Cardiac muscle cell (in vitro differentiated cells and primary cell): ENCODE measurements at regions not wholly inside any gene's neighbourhood (a gene's known extent, or its start where the extent isn't known, plus 50 kb on each side); places are given as distances from the start of the nearest gene placed in this dataset.
A peak's percentile ranks its signal among the peaks of the same experiment; 100 is the strongest.

Experiments used
- DNase-seq, 2 donors: peaks; one replicate each; pipeline versions ENCODE4 v3.0.0 to v3.0.0-alpha.2; 2010 to 2017; ENCODE audit warnings: low read depth in 1 of 2, low spot score in 1 of 2
- H3K27ac ChIP-seq: fragments of 200-600 bp; sonication (generic); 2 replicates; pipeline ENCODE4 v1.5.1; 2016
- H3K27me3 ChIP-seq: fragments of 200-600 bp; sonication (generic); 2 replicates; pipeline ENCODE4 v1.6.0; 2016; ENCODE audit warnings: control low read depth
- H3K36me3 ChIP-seq: fragments of 200-600 bp; sonication (generic); 2 replicates; pipeline ENCODE4 v1.5.1; 2016; ENCODE audit warnings: control low read depth
- H3K4me1 ChIP-seq: fragments of 200-600 bp; sonication (generic); 2 replicates; pipeline ENCODE4 v1.8.1; 2017; ENCODE audit warnings: low read depth, mild to moderate bottlenecking, mixed run types
- H3K4me3 ChIP-seq: fragments of 200-600 bp; sonication (generic); 2 replicates; pipeline ENCODE4 v1.5.1; 2016; ENCODE audit warnings: mild to moderate bottlenecking
- H3K9me3 ChIP-seq: fragments of 200-600 bp; sonication (generic); 2 replicates; pipeline ENCODE4 v1.5.1; 2017; ENCODE audit warnings: low read depth, mild to moderate bottlenecking, control low read depth
- TF ChIP-seq, protein P1 (sequence below): IDR thresholded peaks from 2 replicates; pipeline ENCODE4 v1.5.1; 2012; ENCODE audit warnings: low read depth, mild to moderate bottlenecking, low read length

DNA sequence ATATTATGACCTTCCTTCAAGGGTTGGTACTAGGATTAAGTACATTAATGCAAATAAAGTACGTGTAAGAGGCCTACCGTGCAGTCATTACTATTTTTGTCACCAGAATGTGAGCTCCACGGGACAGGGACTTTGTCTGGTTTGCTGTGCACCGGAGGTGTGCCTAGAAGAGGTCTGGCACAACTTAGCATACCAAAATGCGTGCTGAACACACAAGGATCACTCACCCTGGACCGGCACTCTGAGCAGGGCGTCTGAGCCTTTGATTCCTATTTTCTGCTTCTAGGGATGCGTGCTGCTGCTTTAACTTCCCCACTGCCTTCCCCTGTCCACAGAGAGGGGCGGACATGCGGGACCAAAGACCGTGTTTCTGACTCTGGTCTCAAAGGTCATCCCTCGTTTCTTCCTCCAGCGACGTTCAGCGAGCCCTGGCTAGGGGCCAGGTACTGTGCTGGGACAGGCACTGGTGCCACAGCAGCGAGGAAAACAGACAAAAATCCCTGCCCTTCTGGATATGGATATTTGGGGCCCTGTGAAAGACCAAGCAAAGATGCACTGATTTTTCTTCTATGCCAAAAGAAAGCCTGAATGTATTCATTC, 222.7 kb downstream of the BMP7 start:
- H3K36me3 ChIP-seq = no peaks in the 10 kb centered on the region
- TF ChIP-seq, protein P1, sequence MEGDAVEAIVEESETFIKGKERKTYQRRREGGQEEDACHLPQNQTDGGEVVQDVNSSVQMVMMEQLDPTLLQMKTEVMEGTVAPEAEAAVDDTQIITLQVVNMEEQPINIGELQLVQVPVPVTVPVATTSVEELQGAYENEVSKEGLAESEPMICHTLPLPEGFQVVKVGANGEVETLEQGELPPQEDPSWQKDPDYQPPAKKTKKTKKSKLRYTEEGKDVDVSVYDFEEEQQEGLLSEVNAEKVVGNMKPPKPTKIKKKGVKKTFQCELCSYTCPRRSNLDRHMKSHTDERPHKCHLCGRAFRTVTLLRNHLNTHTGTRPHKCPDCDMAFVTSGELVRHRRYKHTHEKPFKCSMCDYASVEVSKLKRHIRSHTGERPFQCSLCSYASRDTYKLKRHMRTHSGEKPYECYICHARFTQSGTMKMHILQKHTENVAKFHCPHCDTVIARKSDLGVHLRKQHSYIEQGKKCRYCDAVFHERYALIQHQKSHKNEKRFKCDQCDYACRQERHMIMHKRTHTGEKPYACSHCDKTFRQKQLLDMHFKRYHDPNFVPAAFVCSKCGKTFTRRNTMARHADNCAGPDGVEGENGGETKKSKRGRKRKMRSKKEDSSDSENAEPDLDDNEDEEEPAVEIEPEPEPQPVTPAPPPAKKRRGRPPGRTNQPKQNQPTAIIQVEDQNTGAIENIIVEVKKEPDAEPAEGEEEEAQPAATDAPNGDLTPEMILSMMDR = no peak
- H3K4me1 ChIP-seq = no peaks in the 10 kb centered on the region
- H3K9me3 ChIP-seq = no peaks in the 10 kb centered on the region
- H3K4me3 ChIP-seq = no peak overlapping the region
- DNase-seq = no peak
- H3K27ac ChIP-seq = no peak overlapping the region
- no peaks in the 10 kb centered on the region for H3K27me3 ChIP-seq

DNA sequence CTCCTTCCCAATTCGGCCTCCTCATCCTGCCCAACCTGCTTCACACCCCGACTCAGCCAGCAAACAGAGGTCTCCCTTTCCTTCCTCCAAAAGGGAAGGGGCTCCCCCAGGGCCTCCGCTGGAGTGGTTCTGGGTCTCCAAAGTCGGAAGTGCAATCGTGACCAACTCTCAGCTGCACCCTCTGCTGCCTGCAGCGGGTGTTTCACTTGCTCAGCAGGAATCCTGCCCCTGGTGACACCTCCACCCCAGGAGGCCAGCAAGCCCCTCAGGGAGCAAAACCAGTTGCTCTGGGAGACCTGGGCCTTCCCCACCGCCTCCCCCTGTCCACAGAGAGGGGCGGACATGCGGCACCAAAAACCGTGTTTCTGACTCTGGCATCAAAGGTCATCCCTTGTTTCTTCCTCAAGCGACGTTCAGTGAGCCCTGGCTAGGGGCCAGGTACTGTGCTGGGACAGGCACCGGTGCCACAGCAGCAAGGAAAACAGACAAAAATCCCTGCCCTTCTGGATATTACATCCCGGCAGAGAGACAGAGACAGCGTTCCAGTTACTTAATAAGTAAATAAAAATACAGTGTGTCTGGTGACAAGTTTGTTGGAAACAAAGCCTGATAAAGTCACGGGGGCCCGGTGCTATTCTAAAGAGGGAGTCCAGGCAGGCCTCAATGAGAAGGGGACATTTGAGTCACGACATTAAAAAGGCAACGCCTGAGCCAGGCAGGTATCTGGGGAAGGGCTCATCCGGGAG, 219.0 kb downstream of the BMP7 start:
- no peak for DNase-seq
- H3K27me3 ChIP-seq = no peaks in the 10 kb centered on the region
- H3K4me1 ChIP-seq = no peaks in the 10 kb centered on the region
- H3K9me3 ChIP-seq = no peaks in the 10 kb centered on the region
- H3K27ac ChIP-seq = no peak overlapping the region
- H3K4me3 ChIP-seq = no peak overlapping the region
- H3K36me3 ChIP-seq = no peaks in the 10 kb centered on the region
- TF ChIP-seq, protein P1 = no peak

DNA sequence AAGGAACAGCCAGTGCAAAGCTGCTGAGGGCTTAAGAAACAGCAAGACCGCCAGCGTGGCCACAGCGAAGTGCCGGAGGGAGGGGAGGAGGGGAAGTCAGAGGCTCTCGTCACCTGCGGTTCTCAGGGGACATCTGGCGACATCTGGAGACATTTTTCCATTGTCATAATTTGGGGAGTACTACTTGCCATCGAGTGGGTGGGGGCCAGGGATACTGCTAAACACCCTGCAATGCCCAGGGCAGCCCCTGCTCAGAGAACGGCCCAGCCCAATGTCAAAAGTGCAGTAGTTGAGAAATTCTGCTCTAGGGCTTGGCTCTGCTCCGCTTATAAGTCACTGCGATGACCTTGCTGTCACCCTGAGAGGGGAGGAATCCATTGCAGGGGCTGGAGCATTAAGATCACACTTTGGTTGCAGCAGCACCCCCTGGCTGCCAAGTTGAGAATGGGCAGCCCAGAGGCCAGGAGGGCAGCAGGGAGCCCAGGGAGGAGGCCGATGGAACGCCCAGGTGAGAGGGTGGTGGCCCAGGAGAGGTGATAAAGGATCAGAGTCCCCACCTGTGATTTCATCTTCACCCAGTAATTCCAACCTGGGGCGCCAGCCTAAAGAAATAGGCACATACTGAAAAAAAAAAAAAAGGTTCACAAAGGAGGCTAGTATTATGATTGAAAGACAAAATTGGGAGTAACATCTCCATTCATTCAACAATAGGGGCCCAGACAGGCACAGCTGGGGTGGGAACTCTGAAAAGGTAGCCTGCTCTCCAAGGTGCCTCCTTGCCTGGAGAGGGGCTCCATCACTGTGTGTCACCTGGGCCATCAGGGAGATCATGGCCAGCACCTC, 218.2 kb downstream of the BMP7 start:
- no peaks in the 10 kb centered on the region for H3K27me3 ChIP-seq
- no peak overlapping the region for H3K4me3 ChIP-seq
- no peaks in the 10 kb centered on the region for H3K36me3 ChIP-seq
- TF ChIP-seq, protein P1 = peak; percentile 64
- no peaks in the 10 kb centered on the region for H3K9me3 ChIP-seq
- no peaks in the 10 kb centered on the region for H3K4me1 ChIP-seq
- no peak overlapping the region for H3K27ac ChIP-seq
- peak; percentile 40 to 70 for DNase-seq

DNA sequence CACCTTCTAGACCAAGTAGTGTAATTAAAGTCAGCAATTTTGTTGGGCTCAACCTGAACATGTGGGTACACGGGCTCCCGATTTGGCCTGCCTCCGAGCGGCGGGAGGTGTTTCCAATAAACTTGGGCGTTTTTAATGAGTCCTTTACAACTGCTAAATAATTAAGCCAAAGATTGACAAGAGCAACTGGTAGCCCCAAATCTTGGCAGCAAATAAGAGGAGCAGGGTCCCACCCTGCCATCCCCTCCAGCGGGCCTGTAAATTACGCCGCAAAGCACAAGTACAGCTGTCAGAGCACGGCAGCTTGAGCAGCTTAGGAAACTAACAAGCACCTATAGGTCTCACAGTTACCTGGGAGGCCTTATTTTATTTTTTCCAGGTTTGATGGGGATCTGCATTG, 217.1 kb downstream of the BMP7 start:
- Histone ChIP-seq H3K9me3 (no peaks in the 10 kb centered on the region), H3K27me3 (no peaks in the 10 kb centered on the region), H3K4me3 (no peak overlapping the region), H3K36me3 (no peaks in the 10 kb centered on the region), H3K27ac (no peak overlapping the region), H3K4me1 (no peaks in the 10 kb centered on the region)
- TF ChIP-seq, protein P1 = no peak
- no peak for DNase-seq

DNA sequence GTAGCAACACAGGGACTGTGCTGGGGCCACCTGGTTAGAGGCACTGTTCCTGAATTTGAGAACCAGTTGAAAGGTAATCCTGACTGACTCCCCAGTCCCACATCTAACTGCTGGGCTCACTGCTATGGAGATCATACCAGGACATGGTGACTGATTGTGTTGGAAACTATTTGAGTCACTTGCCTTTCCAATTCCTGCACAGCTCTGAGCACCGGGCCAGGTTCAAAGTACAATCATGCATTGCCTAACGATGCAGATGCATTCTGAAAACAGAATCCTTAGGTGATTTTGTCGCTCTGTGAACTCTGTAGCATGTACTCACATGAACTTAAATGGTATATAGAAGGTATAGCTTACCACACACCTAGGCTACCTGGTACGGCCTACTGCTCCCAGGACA, 215.3 kb downstream of the BMP7 start:
- H3K4me1 ChIP-seq = no peaks in the 10 kb centered on the region
- H3K36me3 ChIP-seq = no peaks in the 10 kb centered on the region
- H3K27me3 ChIP-seq = no peaks in the 10 kb centered on the region
- no peak for DNase-seq
- no peak overlapping the region for H3K4me3 ChIP-seq
- TF ChIP-seq, protein P1 = no peak
- H3K9me3 ChIP-seq = no peaks in the 10 kb centered on the region
- H3K27ac ChIP-seq = no peak overlapping the region
